ENCODE measurements at regions not wholly inside any gene's neighbourhood (a gene's known extent, or its start where the extent isn't known, plus 50 kb on each side); places are given as distances from the start of the nearest gene placed in this dataset.

DNA sequence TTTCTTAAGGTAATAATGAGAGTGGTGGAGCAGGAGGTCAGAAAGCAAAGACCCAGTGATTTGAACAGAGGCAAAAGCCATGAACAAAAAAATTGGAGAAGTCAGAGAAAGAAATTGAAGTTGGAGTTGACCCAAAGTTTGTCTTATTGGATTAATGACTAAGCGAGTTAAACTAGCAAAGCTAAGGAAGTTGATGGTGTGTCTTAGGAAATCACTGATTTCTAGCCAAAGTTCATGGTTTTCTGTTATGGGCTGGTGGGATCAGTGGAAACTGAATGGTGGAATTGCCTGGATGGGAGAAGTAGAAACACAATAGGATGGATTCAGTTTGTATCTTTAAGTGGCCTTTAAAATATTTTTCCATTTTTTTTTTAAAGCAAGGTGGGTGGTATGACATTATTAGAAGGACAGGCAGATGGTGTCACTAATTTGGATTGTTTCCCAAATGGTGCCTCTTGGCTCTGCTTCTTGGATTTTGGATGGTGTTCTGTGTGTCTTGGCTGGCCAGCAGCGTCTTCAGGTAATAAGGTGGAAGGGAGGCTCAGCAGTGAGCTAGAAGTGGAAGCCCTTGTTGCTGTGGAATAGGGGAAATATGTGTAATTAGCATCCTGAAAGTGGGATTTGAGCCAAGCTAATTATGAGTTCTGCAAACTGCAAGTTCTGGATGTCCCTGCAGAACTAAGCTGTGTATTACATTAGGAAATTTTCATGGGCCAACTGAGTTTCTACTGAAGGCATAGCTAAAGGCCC, 302.9 kb downstream of the LMO7 start:
- Histone ChIP-seq H3K79me2 (ENCODE audit: control insufficient read depth, insufficient read depth, low read length) (no peaks in the 10 kb centered on the region), H3K27me3 (ENCODE audit: control insufficient read depth in 2 of 2, insufficient read depth in 2 of 2, low read length in 2 of 2) (no peaks in the 10 kb centered on the region), H4K20me1 (replicated peaks; ENCODE audit: control insufficient read depth, extremely low read depth, insufficient read depth, low read length) (no peaks in the 10 kb centered on the region), H3K9ac (replicated peaks; ENCODE audit: extremely low read depth, insufficient read depth, low read length) (no peak overlapping the region), H2AFZ (ENCODE audit: low read depth, low read length) (no peak overlapping the region), H3K36me3 (ENCODE audit: control insufficient read depth in 2 of 2, extremely low read depth in 1 of 2, insufficient read depth in 2 of 2, low read length in 2 of 2) (no peaks in the 10 kb centered on the region), H3K4me3 (replicated peaks in 1 of 3; ENCODE audit: insufficient read depth in 1 of 3, low read depth in 1 of 3, low read length in 3 of 3) (no peak overlapping the region), H3K4me1 (ENCODE audit: control insufficient read depth, extremely low read depth, insufficient read depth, low read length) (no peaks in the 10 kb centered on the region), H3K27ac (ENCODE audit: insufficient read depth, low read depth, low read length) (no peak overlapping the region), H3K9me1 (replicated peaks; ENCODE audit: control insufficient read depth, extremely low read depth, insufficient read depth, low read length) (no peaks in the 10 kb centered on the region), H3K9me3 (replicated peaks; ENCODE audit: control insufficient read depth, insufficient read depth, low read length) (no peaks in the 10 kb centered on the region), H3K4me2 (ENCODE audit: insufficient read depth, low read length) (no peak overlapping the region)
- dilution Hi-C loops (cut with MboI; ENCODE audit: extremely low pct_ligation_motif_present, low sequenced_read_pairs) (no loop called here), intact Hi-C loops (cut with micrococcal nuclease) (no loop called here)
- BruUV-seq (replicated peaks), result no TSS peak
- TF ChIP-seq EZH2 (IDR thresholded peaks at IDR 0.05; ENCODE audit: borderline replicate concordance, low read depth, low read length, severe bottlenecking) (no peak), POLR2A (IDR thresholded peaks at IDR 0.05; ENCODE audit: low read depth, low read length) (no peak), POLR2AphosphoS5 (IDR thresholded peaks at IDR 0.05; ENCODE audit: insufficient read depth, low read depth, low read length) (no peak), FOS (IDR thresholded peaks at IDR 0.05; ENCODE audit: borderline replicate concordance, insufficient read depth, low read length) (no peak), JUN (IDR thresholded peaks at IDR 0.05; ENCODE audit: borderline replicate concordance, insufficient read depth, insufficient read length, low read depth) (no peak), GATA2 (IDR thresholded peaks at IDR 0.05; ENCODE audit: insufficient read depth, insufficient read length, low read depth, low read length) (no peak), MYC (IDR thresholded peaks at IDR 0.05; ENCODE audit: low read depth, low read length) (no peak)
- TF ChIP-seq, protein P1, sequence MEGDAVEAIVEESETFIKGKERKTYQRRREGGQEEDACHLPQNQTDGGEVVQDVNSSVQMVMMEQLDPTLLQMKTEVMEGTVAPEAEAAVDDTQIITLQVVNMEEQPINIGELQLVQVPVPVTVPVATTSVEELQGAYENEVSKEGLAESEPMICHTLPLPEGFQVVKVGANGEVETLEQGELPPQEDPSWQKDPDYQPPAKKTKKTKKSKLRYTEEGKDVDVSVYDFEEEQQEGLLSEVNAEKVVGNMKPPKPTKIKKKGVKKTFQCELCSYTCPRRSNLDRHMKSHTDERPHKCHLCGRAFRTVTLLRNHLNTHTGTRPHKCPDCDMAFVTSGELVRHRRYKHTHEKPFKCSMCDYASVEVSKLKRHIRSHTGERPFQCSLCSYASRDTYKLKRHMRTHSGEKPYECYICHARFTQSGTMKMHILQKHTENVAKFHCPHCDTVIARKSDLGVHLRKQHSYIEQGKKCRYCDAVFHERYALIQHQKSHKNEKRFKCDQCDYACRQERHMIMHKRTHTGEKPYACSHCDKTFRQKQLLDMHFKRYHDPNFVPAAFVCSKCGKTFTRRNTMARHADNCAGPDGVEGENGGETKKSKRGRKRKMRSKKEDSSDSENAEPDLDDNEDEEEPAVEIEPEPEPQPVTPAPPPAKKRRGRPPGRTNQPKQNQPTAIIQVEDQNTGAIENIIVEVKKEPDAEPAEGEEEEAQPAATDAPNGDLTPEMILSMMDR (IDR thresholded peaks at IDR 0.05; ENCODE audit: extremely low read depth in 1 of 2, insufficient read depth in 1 of 2, low read depth in 1 of 2, low read length in 2 of 2), result no peak
- TF ChIP-seq, protein P2, sequence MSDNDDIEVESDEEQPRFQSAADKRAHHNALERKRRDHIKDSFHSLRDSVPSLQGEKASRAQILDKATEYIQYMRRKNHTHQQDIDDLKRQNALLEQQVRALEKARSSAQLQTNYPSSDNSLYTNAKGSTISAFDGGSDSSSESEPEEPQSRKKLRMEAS (IDR thresholded peaks at IDR 0.05; ENCODE audit: insufficient read depth, insufficient read length), result no peak
- CTCF ChIA-PET, result interaction anchor here (1.6 kb wide), 1 partner anchor 243 kb away, joined by 4 read pairs; no protein-coding TSS in a partner anchor
- DNase-seq (ENCODE audit: low read depth, low spot score) (no peak), FAIRE-seq (no peak)
- POLR2A ChIA-PET, result no interaction called here

Measured in endothelial cell of umbilical vein (primary cell).